Esophagus muscularis mucosa (tissue), 4 donors: ENCODE measurements at regions not wholly inside any gene's neighbourhood (a gene's known extent, or its start where the extent isn't known, plus 50 kb on each side); places are given as distances from the start of the nearest gene placed in this dataset.

Experiments
- EP300 ChIP-seq: sonication (generic); formaldehyde crosslinking; IDR thresholded peaks from one replicate; pipeline ENCODE4 v1.6.1; 2017; ENCODE audit warnings: antibody characterized with exemption
- POLR2AphosphoS5 ChIP-seq, 2 donors: sonication (generic); formaldehyde crosslinking; IDR thresholded peaks; one replicate each; pipeline ENCODE4 v1.6.1; 2017; ENCODE audit warnings: antibody characterized with exemption in 2 of 2
- TF ChIP-seq, protein P1 (sequence below), 3 experiments: fragments of 200-600 bp in 2 of 3; fragments of 450-650 bp in 1 of 3; sonication (generic) in 2 of 3; IDR thresholded peaks; one replicate each; pipeline ENCODE4 v1.5.1; 2017 to 2019; ENCODE audit warnings: antibody characterized with exemption in 3 of 3, mild to moderate bottlenecking in 2 of 3, moderate library complexity in 1 of 3

DNA sequence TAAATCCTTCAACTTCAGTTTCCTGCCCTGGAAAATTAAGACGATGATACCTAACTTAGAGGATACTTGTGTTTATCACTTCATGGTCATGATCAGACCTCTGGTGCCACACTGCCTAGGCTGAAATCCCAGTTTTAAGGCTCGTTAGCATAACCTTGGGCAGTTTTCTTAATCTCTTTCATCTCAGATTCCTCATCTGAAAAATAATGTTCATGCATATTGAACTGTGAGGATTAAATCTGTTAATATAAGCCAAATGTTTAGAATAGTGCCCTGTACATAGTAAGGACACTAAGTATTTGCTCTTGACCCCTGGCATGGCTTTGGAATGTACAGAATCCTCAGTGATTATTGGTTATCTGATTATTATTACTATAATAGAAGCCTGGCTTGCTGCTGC, 79.7 kb downstream of the OGFRL1 start:
- TF ChIP-seq, protein P1, sequence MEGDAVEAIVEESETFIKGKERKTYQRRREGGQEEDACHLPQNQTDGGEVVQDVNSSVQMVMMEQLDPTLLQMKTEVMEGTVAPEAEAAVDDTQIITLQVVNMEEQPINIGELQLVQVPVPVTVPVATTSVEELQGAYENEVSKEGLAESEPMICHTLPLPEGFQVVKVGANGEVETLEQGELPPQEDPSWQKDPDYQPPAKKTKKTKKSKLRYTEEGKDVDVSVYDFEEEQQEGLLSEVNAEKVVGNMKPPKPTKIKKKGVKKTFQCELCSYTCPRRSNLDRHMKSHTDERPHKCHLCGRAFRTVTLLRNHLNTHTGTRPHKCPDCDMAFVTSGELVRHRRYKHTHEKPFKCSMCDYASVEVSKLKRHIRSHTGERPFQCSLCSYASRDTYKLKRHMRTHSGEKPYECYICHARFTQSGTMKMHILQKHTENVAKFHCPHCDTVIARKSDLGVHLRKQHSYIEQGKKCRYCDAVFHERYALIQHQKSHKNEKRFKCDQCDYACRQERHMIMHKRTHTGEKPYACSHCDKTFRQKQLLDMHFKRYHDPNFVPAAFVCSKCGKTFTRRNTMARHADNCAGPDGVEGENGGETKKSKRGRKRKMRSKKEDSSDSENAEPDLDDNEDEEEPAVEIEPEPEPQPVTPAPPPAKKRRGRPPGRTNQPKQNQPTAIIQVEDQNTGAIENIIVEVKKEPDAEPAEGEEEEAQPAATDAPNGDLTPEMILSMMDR (IDR thresholded peaks at IDR 0.05): no peak
- TF ChIP-seq POLR2AphosphoS5 (IDR thresholded peaks at IDR 0.05): no peak
- no peak for TF ChIP-seq EP300
